IMR-90 (cell line): ENCODE measurements at regions not wholly inside any gene's neighbourhood (a gene's known extent, or its start where the extent isn't known, plus 50 kb on each side); places are given as distances from the start of the nearest gene placed in this dataset.

Experiments
- ATAC-seq: fragments of 200-7000 bp; cut with Tn5 transposase; 2 replicates; pipeline ENCODE4 v1.9.1; 2020; ENCODE audit warnings: low read depth, mild to moderate bottlenecking, moderate library complexity
- BruUV-seq: library from RNA; stranded (reverse); fragments of 400-500 nt; replicated peaks from 2 replicates; lab custom pipeline; 2021; lab: Mats Ljungman, UMichigan
- CTCF ChIA-PET: fragments of 300-600 bp; formaldehyde crosslinking; extraction: SDS; loops from one replicate; lab custom pipeline; 2021; ENCODE audit warnings: antibody characterized with exemption; lab: Yijun Ruan, JAX
- POLR2A ChIA-PET: fragments of 300-600 bp; sonication (Branson Sonifier 250); formaldehyde crosslinking; loops from one replicate; lab custom pipeline; 2022; ENCODE audit warnings: antibody characterized with exemption; ENCODE audit not compliant: unreplicated experiment; lab: Charles Lee
- DNase-seq: peaks from one replicate; pipeline ENCODE4 v3.0.0; 2013
- H2AFZ ChIP-seq: replicated peaks from 2 replicates; pipeline ENCODE3; 2013; ENCODE audit warnings: low read length, mild to moderate bottlenecking; ENCODE audit not compliant: poor library complexity
- H2AK5ac ChIP-seq: 2 replicates; pipeline ENCODE4 v1.6.1; 2013; ENCODE audit warnings: low read depth, low read length, inconsistent platforms
- H2AK9ac ChIP-seq: replicated peaks from 2 replicates; pipeline ENCODE3; 2013; ENCODE audit warnings: mild to moderate bottlenecking, low read depth, low read length, moderate library complexity; ENCODE audit not compliant: poor library complexity
- H2BK120ac ChIP-seq: 2 replicates; pipeline ENCODE4 v1.6.1; 2013; ENCODE audit warnings: low read depth, low read length, inconsistent platforms
- H2BK15ac ChIP-seq: 3 replicates; pipeline ENCODE4 v1.6.1; 2013; ENCODE audit warnings: low read depth, low read length, inconsistent platforms
- H2BK20ac ChIP-seq: 2 replicates; pipeline ENCODE4 v1.6.1; 2013; ENCODE audit warnings: low read depth, mild to moderate bottlenecking, inconsistent platforms, low read length, moderate library complexity
- H2BK5ac ChIP-seq: 2 replicates; pipeline ENCODE4 v1.6.1; 2013; ENCODE audit warnings: mild to moderate bottlenecking, low read depth, low read length, inconsistent platforms; ENCODE audit not compliant: poor library complexity, severe bottlenecking
- H3K14ac ChIP-seq: replicated peaks from 2 replicates; pipeline ENCODE4 v1.6.1; 2013; ENCODE audit warnings: low read depth, low read length, inconsistent platforms
- H3K18ac ChIP-seq: 2 replicates; pipeline ENCODE4 v1.6.1; 2013; ENCODE audit warnings: low read depth, low read length, control low read depth
- H3K23ac ChIP-seq: 2 replicates; pipeline ENCODE4 v1.6.1; 2013; ENCODE audit warnings: low read depth, low read length, inconsistent platforms
- H3K27ac ChIP-seq: 2 replicates; pipeline ENCODE4 v1.5.1; 2013; ENCODE audit warnings: mild to moderate bottlenecking, control low read depth, low read length; ENCODE audit not compliant: insufficient read depth
- H3K27me3 ChIP-seq: 2 replicates; pipeline ENCODE4 v1.6.1; 2013; ENCODE audit warnings: low read length; ENCODE audit not compliant: control insufficient read depth, insufficient read depth
- H3K36me3 ChIP-seq: 2 replicates; pipeline ENCODE4 v1.6.1; 2013; ENCODE audit warnings: low read length, mixed read lengths; ENCODE audit not compliant: control insufficient read depth, insufficient read depth
- H3K4ac ChIP-seq: 2 replicates; pipeline ENCODE4 v1.6.1; 2013; ENCODE audit warnings: low read depth, low read length, inconsistent platforms
- H3K4me1 ChIP-seq: 2 replicates; pipeline ENCODE4 v1.6.1; 2013; ENCODE audit warnings: low read length, mixed read lengths; ENCODE audit not compliant: control insufficient read depth, insufficient read depth
- H3K4me2 ChIP-seq: 2 replicates; pipeline ENCODE4 v1.6.1; 2013; ENCODE audit warnings: low read depth, mild to moderate bottlenecking, control low read depth, low read length, moderate library complexity
- H3K4me3 ChIP-seq: 2 replicates; pipeline ENCODE4 v1.5.1; 2013; ENCODE audit warnings: low read depth, mild to moderate bottlenecking, control low read depth, low read length, moderate library complexity; ENCODE audit not compliant: insufficient read depth
- H3K56ac ChIP-seq: 2 replicates; pipeline ENCODE4 v1.6.1; 2013; ENCODE audit warnings: low read length, inconsistent platforms; ENCODE audit not compliant: insufficient read depth; ENCODE audit errors: extremely low read depth
- H3K79me1 ChIP-seq, 2 experiments: 2 replicates each; pipeline ENCODE4 v1.6.1; 2013; ENCODE audit warnings: low read length in 2 of 2, inconsistent platforms in 1 of 2, low read depth in 1 of 2
- H3K9ac ChIP-seq: 2 replicates; pipeline ENCODE4 v1.6.1; 2013; ENCODE audit warnings: low read depth, low read length, control low read depth
- H3K9me1 ChIP-seq: 2 replicates; pipeline ENCODE4 v1.6.1; 2013; ENCODE audit warnings: low read length, inconsistent platforms; ENCODE audit not compliant: insufficient read depth
- H3K9me3 ChIP-seq: 2 replicates; pipeline ENCODE4 v1.6.1; 2013; ENCODE audit warnings: low read length; ENCODE audit not compliant: control insufficient read depth, insufficient read depth
- H4K20me1 ChIP-seq: 2 replicates; pipeline ENCODE4 v1.6.1; 2013; ENCODE audit warnings: low read length, inconsistent platforms; ENCODE audit not compliant: insufficient read depth
- H4K5ac ChIP-seq: 2 replicates; pipeline ENCODE4 v1.6.1; 2013; ENCODE audit warnings: mild to moderate bottlenecking, low read depth, low read length, control low read depth
- H4K8ac ChIP-seq, 2 experiments: 2 replicates each; pipeline ENCODE4 v1.6.1; 2013; ENCODE audit warnings: low read depth in 2 of 2, low read length in 2 of 2, control low read depth in 1 of 2, inconsistent platforms in 1 of 2
- H4K91ac ChIP-seq: 2 replicates; pipeline ENCODE4 v1.6.1; 2013; ENCODE audit warnings: low read depth, low read length, inconsistent platforms; ENCODE audit not compliant: insufficient read depth
- BHLHE40 ChIP-seq: fragments of 150-350 bp; IDR thresholded peaks from 2 replicates; pipeline ENCODE4 v1.6.1; 2016; ENCODE audit warnings: mild to moderate bottlenecking, low read depth, low read length
- CEBPB ChIP-seq: IDR thresholded peaks from 2 replicates; pipeline ENCODE4 v1.6.1; 2012; ENCODE audit warnings: low read depth, low read length, improper control_type of control experiment
- MXI1 ChIP-seq: IDR thresholded peaks from 2 replicates; pipeline ENCODE4 v1.6.1; 2012; ENCODE audit warnings: low read depth, mild to moderate bottlenecking, low read length, moderate library complexity, borderline replicate concordance
- RCOR1 ChIP-seq: IDR thresholded peaks from 2 replicates; pipeline ENCODE4 v1.6.1; 2012; ENCODE audit warnings: mild to moderate bottlenecking, low read length, improper control_type of control experiment; ENCODE audit not compliant: insufficient replicate concordance
- WGBS, 2 experiments: methylation state at CpG; one replicate each; pipeline versions ENCODE4 v1.1.5 to v1.1.7; 2013; ENCODE audit warnings: missing lambda C conversion rate in 2 of 2; ENCODE audit not compliant: insufficient read length in 1 of 2; ENCODE audit errors: extremely low coverage in 2 of 2; 5-methylcytosine and 5-hydroxymethylcytosine counted together
- dilution Hi-C: fragments of 300-500 bp; cut with HindIII; formaldehyde crosslinking; loops from one replicate; pipeline ENCODE4 v1.14.3; 2018; ENCODE audit warnings: low sequenced_read_pairs; ENCODE audit not compliant: unreplicated experiment
- in situ Hi-C: fragments of 300-500 bp; cut with MboI; formaldehyde crosslinking; loops from 3 replicates; pipeline ENCODE4 v1.14.3; 2019; ENCODE audit warnings: low sequenced_read_pairs, inconsistent platforms, mixed read lengths
- intact Hi-C: fragments of 100-400 bp; cut with micrococcal nuclease; formaldehyde crosslinking; loops from 2 replicates; pipeline ENCODE4 v1.10.0; 2022

GRCh38 chr6:15980801-15981200, 148.1 kb upstream of the MYLIP start:
- no peak overlapping the region for H2AK9ac ChIP-seq
- H2BK120ac ChIP-seq: no peak overlapping the region
- no peak overlapping the region for H2BK20ac ChIP-seq
- no peak overlapping the region for H4K91ac ChIP-seq
- no peaks in the 10 kb centered on the region for H3K9me1 ChIP-seq
- TF ChIP-seq MXI1 (no peak), RCOR1 (no peak), BHLHE40 (no peak), CEBPB (no peak)
- no peak overlapping the region for H2AFZ ChIP-seq
- H4K5ac ChIP-seq: no peak overlapping the region
- no peak overlapping the region for H2AK5ac ChIP-seq
- no peak overlapping the region for H3K4me2 ChIP-seq
- 57% methylated on average over 4 of the region's 4 CpGs; no CpG with 5 or more reads in 1 of the 2 experiments for WGBS, 2 experiments
- H3K23ac ChIP-seq: no peak overlapping the region
- intact Hi-C loops: no loop called here
- in situ Hi-C loops: no loop called here
- no peak overlapping the region for H3K56ac ChIP-seq
- dilution Hi-C loops: no loop called here
- DNase-seq (no peak), ATAC-seq (no peak)
- H3K36me3 ChIP-seq: no peaks in the 10 kb centered on the region
- POLR2A ChIA-PET: no interaction called here
- H3K9me3 ChIP-seq: no peaks in the 10 kb centered on the region
- H2BK15ac ChIP-seq: no peak overlapping the region
- H3K4me1 ChIP-seq: no peaks in the 10 kb centered on the region
- H3K27me3 ChIP-seq: no peaks in the 10 kb centered on the region
- no peak overlapping the region for H4K8ac ChIP-seq
- H2BK5ac ChIP-seq: no peak overlapping the region
- no TSS peak for BruUV-seq
- H4K20me1 ChIP-seq: no peaks in the 10 kb centered on the region
- H3K18ac ChIP-seq: no peak overlapping the region
- no peak overlapping the region for H3K14ac ChIP-seq
- H3K4ac ChIP-seq: no peak overlapping the region
- CTCF ChIA-PET: no interaction called here
- H3K79me1 ChIP-seq: no peaks in the 10 kb centered on the region
- H3K9ac ChIP-seq: no peak overlapping the region
- H3K27ac ChIP-seq: no peak overlapping the region
- H3K4me3 ChIP-seq: no peak overlapping the region
